Panc1 (cell line): ENCODE measurements at regions not wholly inside any gene's neighbourhood (a gene's known extent, or its start where the extent isn't known, plus 50 kb on each side); places are given as distances from the start of the nearest gene placed in this dataset.

Experiments
- ATAC-seq: fragments of 200-7000 bp; cut with Tn5 transposase; 2 replicates; pipeline ENCODE4 v1.9.1; 2020; ENCODE audit warnings: mild to moderate bottlenecking, moderate library complexity
- BruUV-seq: library from RNA; stranded (reverse); fragments of 400-500 nt; replicated peaks from 2 replicates; lab custom pipeline; 2021; lab: Mats Ljungman, UMichigan
- CTCF ChIA-PET: fragments of 300-600 bp; sonication (Branson Sonifier 250); formaldehyde crosslinking; loops from one replicate; lab custom pipeline; 2022; ENCODE audit warnings: antibody characterized with exemption; lab: Charles Lee
- POLR2A ChIA-PET: fragments of 300-600 bp; sonication (Branson Sonifier 250); formaldehyde crosslinking; loops from one replicate; lab custom pipeline; 2022; ENCODE audit warnings: antibody characterized with exemption; lab: Charles Lee
- DNase-seq: peaks from one replicate; pipeline ENCODE4 v3.0.0-alpha.2; 2010; ENCODE audit warnings: low read depth, low spot score
- H3K27ac ChIP-seq: 2 replicates; pipeline ENCODE4 v1.5.1; 2011; ENCODE audit warnings: mild to moderate bottlenecking, low read length, inconsistent platforms
- H3K27me3 ChIP-seq: fragments of 200-500 bp; sonication (Bioruptor generic); 2 replicates; pipeline ENCODE4 v1.6.0; 2014; ENCODE audit warnings: low read length, inconsistent platforms; ENCODE audit not compliant: control insufficient read depth, insufficient read depth
- H3K36me3 ChIP-seq: fragments of 200-500 bp; sonication (Bioruptor generic); 2 replicates; pipeline ENCODE4 v1.5.1; 2014; ENCODE audit warnings: inconsistent platforms, mild to moderate bottlenecking, low read length, moderate library complexity; ENCODE audit not compliant: control insufficient read depth, insufficient read depth
- H3K4me1 ChIP-seq: 2 replicates; pipeline ENCODE4 v1.5.1; 2011; ENCODE audit warnings: inconsistent platforms, mild to moderate bottlenecking, low read length, moderate library complexity; ENCODE audit not compliant: control insufficient read depth, insufficient read depth
- H3K4me3 ChIP-seq, 2 experiments: 2 replicates each; pipeline ENCODE4 v1.5.1; 2011 to 2012; ENCODE audit warnings: low read depth in 2 of 2, low read length in 2 of 2, mild to moderate bottlenecking in 2 of 2, inconsistent platforms in 1 of 2, moderate library complexity in 1 of 2
- H3K9me3 ChIP-seq: fragments of 200-500 bp; sonication (Bioruptor generic); 2 replicates; pipeline ENCODE4 v1.5.1; 2014; ENCODE audit warnings: low read depth, mild to moderate bottlenecking, inconsistent platforms, low read length, moderate library complexity; ENCODE audit not compliant: control insufficient read depth, insufficient read depth
- CTCF ChIP-seq: fragments of 450-650 bp; IDR thresholded peaks from 2 replicates; pipeline ENCODE4 v1.5.1; 2017; ENCODE audit warnings: mild to moderate bottlenecking
- POLR2AphosphoS5 ChIP-seq: IDR thresholded peaks from 2 replicates; pipeline ENCODE4 v1.6.1; 2012; ENCODE audit warnings: mild to moderate bottlenecking, low read depth, low read length, moderate library complexity
- REST ChIP-seq, 2 experiments: IDR thresholded peaks; 2 replicates each; pipeline ENCODE4 v1.6.1; 2011 to 2012; ENCODE audit warnings: low read depth in 2 of 2, control low read depth in 1 of 2, low read length in 1 of 2, mild to moderate bottlenecking in 1 of 2, moderate library complexity in 1 of 2; ENCODE audit not compliant: insufficient read depth in 1 of 2
- SIN3A ChIP-seq: IDR thresholded peaks from 2 replicates; pipeline ENCODE4 v1.6.1; 2012; ENCODE audit warnings: low read depth, mild to moderate bottlenecking, low read length, moderate library complexity, borderline replicate concordance; ENCODE audit not compliant: insufficient read depth
- TCF7L2 ChIP-seq: IDR thresholded peaks from 2 replicates; pipeline ENCODE4 v1.6.1; 2011; ENCODE audit warnings: mild to moderate bottlenecking, low read depth, low read length, inconsistent platforms
- in situ Hi-C: cut with HindIII; loops from 2 replicates; pipeline ENCODE4 v1.10.0; 2016; ENCODE audit warnings: low sequenced_read_pairs, low pct_unique_long_range_greater_than_20kb
- intact Hi-C: fragments of 100-400 bp; cut with micrococcal nuclease; formaldehyde crosslinking; loops from one replicate; pipeline ENCODE4 v1.10.0; 2022; ENCODE audit not compliant: unreplicated experiment

- intact Hi-C loops, result no loop called here
- TF ChIP-seq CTCF (no peak), SIN3A (no peak), POLR2AphosphoS5 (no peak), REST (IDR thresholded peaks at IDR 0.05; ENCODE audit: insufficient read depth in 1 of 2, low read depth in 2 of 2, low read length in 1 of 2) (no peak), TCF7L2 (no peak)
- H3K4me3 ChIP-seq, result no peak overlapping the region
- no peak for ATAC-seq
- CTCF ChIA-PET, result no interaction called here
- 0 out of 2 replicates have a peak, but pooled peaks cover 3% of the 10 kb centered on the region for H3K9me3 ChIP-seq
- no TSS peak for BruUV-seq
- POLR2A ChIA-PET, result no interaction called here
- H3K27me3 ChIP-seq, result no peaks in the 10 kb centered on the region
- no peak overlapping the region for H3K27ac ChIP-seq
- H3K4me1 ChIP-seq, result peaks cover 2% of the 10 kb centered on the region; the same call in 1 of the 2 replicates
- in situ Hi-C loops, result no loop called here
- DNase-seq, result no peak
- H3K36me3 ChIP-seq, result no peaks in the 10 kb centered on the region
Measured at GRCh38 chr15:70387993-70388392, 290.3 kb upstream of the TLE3 start.

GRCh38 chr15:70387081-70387480 is 289.4 kb upstream of the TLE3 start:
- H3K27me3 ChIP-seq, result no peaks in the 10 kb centered on the region
- in situ Hi-C loops, result no loop called here
- peaks cover 2% of the 10 kb centered on the region; the same call in 1 of the 2 replicates for H3K4me1 ChIP-seq
- no peak overlapping the region for H3K4me3 ChIP-seq
- DNase-seq, result no peak
- intact Hi-C loops, result no loop called here
- no peaks in the 10 kb centered on the region for H3K36me3 ChIP-seq
- no TSS peak for BruUV-seq
- POLR2A ChIA-PET, result no interaction called here
- CTCF ChIA-PET, result no interaction called here
- H3K9me3 ChIP-seq, result peaks cover 5% of the 10 kb centered on the region; the same call in 1 of the 2 replicates
- TF ChIP-seq SIN3A (no peak), TCF7L2 (no peak), CTCF (no peak), REST (IDR thresholded peaks at IDR 0.05; ENCODE audit: insufficient read depth in 1 of 2, low read depth in 2 of 2, low read length in 1 of 2) (no peak), POLR2AphosphoS5 (no peak)
- 0 out of 2 replicates have a peak overlapping the region, but pooled peaks have one; percentile 17 for H3K27ac ChIP-seq
- no peak for ATAC-seq
